IMR-90 (cell line): ENCODE measurements at regions not wholly inside any gene's neighbourhood (a gene's known extent, or its start where the extent isn't known, plus 50 kb on each side); places are given as distances from the start of the nearest gene placed in this dataset.

ENCODE experiments used
- ATAC-seq: fragments of 200-7000 bp; cut with Tn5 transposase; 2 replicates; pipeline ENCODE4 v1.9.1; 2020; ENCODE audit warnings: low read depth, mild to moderate bottlenecking, moderate library complexity
- BruUV-seq: library from RNA; stranded (reverse); fragments of 400-500 nt; replicated peaks from 2 replicates; lab custom pipeline; 2021; lab: Mats Ljungman, UMichigan
- CTCF ChIA-PET: fragments of 300-600 bp; formaldehyde crosslinking; extraction: SDS; loops from one replicate; lab custom pipeline; 2021; ENCODE audit warnings: antibody characterized with exemption; lab: Yijun Ruan, JAX
- POLR2A ChIA-PET: fragments of 300-600 bp; sonication (Branson Sonifier 250); formaldehyde crosslinking; loops from one replicate; lab custom pipeline; 2022; ENCODE audit warnings: antibody characterized with exemption; ENCODE audit not compliant: unreplicated experiment; lab: Charles Lee
- DNase-seq: peaks from one replicate; pipeline ENCODE4 v3.0.0; 2013
- H2AFZ ChIP-seq: replicated peaks from 2 replicates; pipeline ENCODE3; 2013; ENCODE audit warnings: low read length, mild to moderate bottlenecking; ENCODE audit not compliant: poor library complexity
- H2AK5ac ChIP-seq: 2 replicates; pipeline ENCODE4 v1.6.1; 2013; ENCODE audit warnings: low read depth, low read length, inconsistent platforms
- H2AK9ac ChIP-seq: replicated peaks from 2 replicates; pipeline ENCODE3; 2013; ENCODE audit warnings: mild to moderate bottlenecking, low read depth, low read length, moderate library complexity; ENCODE audit not compliant: poor library complexity
- H2BK120ac ChIP-seq: 2 replicates; pipeline ENCODE4 v1.6.1; 2013; ENCODE audit warnings: low read depth, low read length, inconsistent platforms
- H2BK15ac ChIP-seq: 3 replicates; pipeline ENCODE4 v1.6.1; 2013; ENCODE audit warnings: low read depth, low read length, inconsistent platforms
- H2BK20ac ChIP-seq: 2 replicates; pipeline ENCODE4 v1.6.1; 2013; ENCODE audit warnings: low read depth, mild to moderate bottlenecking, inconsistent platforms, low read length, moderate library complexity
- H2BK5ac ChIP-seq: 2 replicates; pipeline ENCODE4 v1.6.1; 2013; ENCODE audit warnings: mild to moderate bottlenecking, low read depth, low read length, inconsistent platforms; ENCODE audit not compliant: poor library complexity, severe bottlenecking
- H3K14ac ChIP-seq: replicated peaks from 2 replicates; pipeline ENCODE4 v1.6.1; 2013; ENCODE audit warnings: low read depth, low read length, inconsistent platforms
- H3K18ac ChIP-seq: 2 replicates; pipeline ENCODE4 v1.6.1; 2013; ENCODE audit warnings: low read depth, low read length, control low read depth
- H3K23ac ChIP-seq: 2 replicates; pipeline ENCODE4 v1.6.1; 2013; ENCODE audit warnings: low read depth, low read length, inconsistent platforms
- H3K27ac ChIP-seq: 2 replicates; pipeline ENCODE4 v1.5.1; 2013; ENCODE audit warnings: mild to moderate bottlenecking, control low read depth, low read length; ENCODE audit not compliant: insufficient read depth
- H3K27me3 ChIP-seq: 2 replicates; pipeline ENCODE4 v1.6.1; 2013; ENCODE audit warnings: low read length; ENCODE audit not compliant: control insufficient read depth, insufficient read depth
- H3K36me3 ChIP-seq: 2 replicates; pipeline ENCODE4 v1.6.1; 2013; ENCODE audit warnings: low read length, mixed read lengths; ENCODE audit not compliant: control insufficient read depth, insufficient read depth
- H3K4ac ChIP-seq: 2 replicates; pipeline ENCODE4 v1.6.1; 2013; ENCODE audit warnings: low read depth, low read length, inconsistent platforms
- H3K4me1 ChIP-seq: 2 replicates; pipeline ENCODE4 v1.6.1; 2013; ENCODE audit warnings: low read length, mixed read lengths; ENCODE audit not compliant: control insufficient read depth, insufficient read depth
- H3K4me2 ChIP-seq: 2 replicates; pipeline ENCODE4 v1.6.1; 2013; ENCODE audit warnings: low read depth, mild to moderate bottlenecking, control low read depth, low read length, moderate library complexity
- H3K4me3 ChIP-seq: 2 replicates; pipeline ENCODE4 v1.5.1; 2013; ENCODE audit warnings: low read depth, mild to moderate bottlenecking, control low read depth, low read length, moderate library complexity; ENCODE audit not compliant: insufficient read depth
- H3K56ac ChIP-seq: 2 replicates; pipeline ENCODE4 v1.6.1; 2013; ENCODE audit warnings: low read length, inconsistent platforms; ENCODE audit not compliant: insufficient read depth; ENCODE audit errors: extremely low read depth
- H3K79me1 ChIP-seq, 2 experiments: 2 replicates each; pipeline ENCODE4 v1.6.1; 2013; ENCODE audit warnings: low read length in 2 of 2, inconsistent platforms in 1 of 2, low read depth in 1 of 2
- H3K9ac ChIP-seq: 2 replicates; pipeline ENCODE4 v1.6.1; 2013; ENCODE audit warnings: low read depth, low read length, control low read depth
- H3K9me1 ChIP-seq: 2 replicates; pipeline ENCODE4 v1.6.1; 2013; ENCODE audit warnings: low read length, inconsistent platforms; ENCODE audit not compliant: insufficient read depth
- H3K9me3 ChIP-seq: 2 replicates; pipeline ENCODE4 v1.6.1; 2013; ENCODE audit warnings: low read length; ENCODE audit not compliant: control insufficient read depth, insufficient read depth
- H4K20me1 ChIP-seq: 2 replicates; pipeline ENCODE4 v1.6.1; 2013; ENCODE audit warnings: low read length, inconsistent platforms; ENCODE audit not compliant: insufficient read depth
- H4K5ac ChIP-seq: 2 replicates; pipeline ENCODE4 v1.6.1; 2013; ENCODE audit warnings: mild to moderate bottlenecking, low read depth, low read length, control low read depth
- H4K8ac ChIP-seq, 2 experiments: 2 replicates each; pipeline ENCODE4 v1.6.1; 2013; ENCODE audit warnings: low read depth in 2 of 2, low read length in 2 of 2, control low read depth in 1 of 2, inconsistent platforms in 1 of 2
- H4K91ac ChIP-seq: 2 replicates; pipeline ENCODE4 v1.6.1; 2013; ENCODE audit warnings: low read depth, low read length, inconsistent platforms; ENCODE audit not compliant: insufficient read depth
- BHLHE40 ChIP-seq: fragments of 150-350 bp; IDR thresholded peaks from 2 replicates; pipeline ENCODE4 v1.6.1; 2016; ENCODE audit warnings: mild to moderate bottlenecking, low read depth, low read length
- FOS ChIP-seq: fragments of 150-350 bp; IDR thresholded peaks from 2 replicates; pipeline ENCODE4 v1.6.1; 2016; ENCODE audit warnings: low read depth, low read length
- MAFK ChIP-seq: IDR thresholded peaks from 2 replicates; pipeline ENCODE4 v1.6.1; 2012; ENCODE audit warnings: low read depth, low read length, improper control_type of control experiment
- MXI1 ChIP-seq: IDR thresholded peaks from 2 replicates; pipeline ENCODE4 v1.6.1; 2012; ENCODE audit warnings: low read depth, mild to moderate bottlenecking, low read length, moderate library complexity, borderline replicate concordance
- POLR2A ChIP-seq: IDR thresholded peaks from 2 replicates; pipeline ENCODE4 v1.6.1; 2012; ENCODE audit warnings: mild to moderate bottlenecking, low read depth, low read length
- WGBS, 2 experiments: methylation state at CpG; one replicate each; pipeline versions ENCODE4 v1.1.5 to v1.1.7; 2013; ENCODE audit warnings: missing lambda C conversion rate in 2 of 2; ENCODE audit not compliant: insufficient read length in 1 of 2; ENCODE audit errors: extremely low coverage in 2 of 2; 5-methylcytosine and 5-hydroxymethylcytosine counted together
- dilution Hi-C: fragments of 300-500 bp; cut with HindIII; formaldehyde crosslinking; loops from one replicate; pipeline ENCODE4 v1.14.3; 2018; ENCODE audit warnings: low sequenced_read_pairs; ENCODE audit not compliant: unreplicated experiment
- in situ Hi-C: fragments of 300-500 bp; cut with MboI; formaldehyde crosslinking; loops from 3 replicates; pipeline ENCODE4 v1.14.3; 2019; ENCODE audit warnings: low sequenced_read_pairs, inconsistent platforms, mixed read lengths
- intact Hi-C: fragments of 100-400 bp; cut with micrococcal nuclease; formaldehyde crosslinking; loops from 2 replicates; pipeline ENCODE4 v1.10.0; 2022

DNA sequence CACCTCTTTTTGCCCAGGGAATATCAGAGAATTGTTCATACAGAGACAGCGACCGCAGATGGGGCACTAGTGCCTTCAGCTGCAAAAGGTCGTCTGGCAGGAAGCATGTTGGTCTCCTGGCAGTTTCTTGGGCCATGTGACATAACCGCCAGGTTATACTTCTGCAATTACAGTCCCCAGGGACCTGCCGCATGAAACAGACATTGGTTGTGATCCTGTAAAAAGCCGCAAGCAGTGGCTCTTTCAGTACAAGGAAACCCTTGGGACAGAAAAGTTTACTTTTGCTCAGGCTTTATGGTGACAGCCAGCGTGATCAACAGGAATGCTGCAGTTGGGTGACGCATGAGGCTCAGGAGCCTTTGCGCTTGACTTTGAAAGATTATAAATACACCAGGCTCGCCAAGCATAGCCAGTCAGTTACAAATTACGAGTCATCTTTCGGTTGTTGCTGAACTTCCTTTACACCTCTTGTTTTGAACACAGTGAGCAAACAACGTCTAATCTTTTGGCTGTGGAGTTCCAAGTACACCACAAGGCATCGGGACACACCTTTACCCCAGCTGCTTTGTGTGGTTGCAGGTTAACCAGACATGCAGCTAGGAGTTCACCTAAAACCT lies 50.5 kb upstream of the UBE2L5 start:
- dilution Hi-C loops (no loop called here), in situ Hi-C loops (no loop called here), intact Hi-C loops (no loop called here)
- Histone ChIP-seq H2BK5ac (peak overlapping the region; percentile 73), H3K4ac (peak overlapping the region; percentile 76), H4K8ac (peak overlapping the region in 1 of 2 experiments; percentile 10; a peak in 2 of 4 replicates), H3K18ac (peak overlapping the region; percentile 79; the same call in 1 of the 2 replicates), H3K27ac (peak overlapping the region; percentile 0; the same call in 1 of the 2 replicates), H4K20me1 (no peaks in the 10 kb centered on the region), H2BK20ac (peak overlapping the region; percentile 68; the same call in 1 of the 2 replicates), H3K9me3 (no peaks in the 10 kb centered on the region), H3K4me3 (no peak overlapping the region), H2BK15ac (peak overlapping the region; percentile 32; the same call in 1 of the 3 replicates), H4K91ac (no peak overlapping the region), H3K27me3 (no peaks in the 10 kb centered on the region), H3K36me3 (no peaks in the 10 kb centered on the region), H3K9me1 (peaks cover 14% of the 10 kb centered on the region), H2BK120ac (peak overlapping the region; percentile 62), H3K56ac (no peak overlapping the region), H2AK5ac (peak overlapping the region; percentile 37; the same call in 1 of the 2 replicates), H3K79me1 (no peaks in the 10 kb centered on the region), H3K14ac (peak overlapping the region; percentile 24; the same call in 1 of the 2 replicates), H3K9ac (no peak overlapping the region), H4K5ac (peak overlapping the region; percentile 71; the same call in 1 of the 2 replicates), H3K4me2 (peak overlapping the region; percentile 61), H3K23ac (peak overlapping the region; percentile 55), H2AK9ac (peak overlapping the region; percentile 18), H3K4me1 (peaks cover 7% of the 10 kb centered on the region), H2AFZ (peak overlapping the region; percentile 81)
- TF ChIP-seq BHLHE40: peak; percentile 58
- TF ChIP-seq MAFK: no peak
- no peak for TF ChIP-seq MXI1
- TF ChIP-seq FOS: peak; percentile 49; the same call in 1 of the 2 replicates
- no peak for TF ChIP-seq POLR2A
- peak; percentile 82 for ATAC-seq
- CTCF ChIA-PET: interaction anchor here (1.2 kb wide), 2 partner anchors 20 to 23 kb away, joined by 3 read pairs; no protein-coding TSS in a partner anchor
- POLR2A ChIA-PET: no interaction called here
- no TSS peak for BruUV-seq
- peak; percentile 82 for DNase-seq
- WGBS, 2 experiments: 19% methylated on average over 8 of the region's 14 CpGs; no CpG with 5 or more reads in 1 of the 2 experiments
